Heart left ventricle (tissue), 13 donors: ENCODE measurements at regions not wholly inside any gene's neighbourhood (a gene's known extent, or its start where the extent isn't known, plus 50 kb on each side); places are given as distances from the start of the nearest gene placed in this dataset.

Experiments used
- CTCF ChIP-seq, 12 donors: fragments of 200-600 bp; sonication (generic) in 4 of 12; IDR thresholded peaks; one replicate each; pipeline versions ENCODE4 v1.5.0 to v1.8.0; 2018 to 2022; ENCODE audit warnings: antibody characterized with exemption in 12 of 12, mild to moderate bottlenecking in 5 of 12
- POLR2A ChIP-seq, 2 donors: fragments of 450-650 bp; IDR thresholded peaks; one replicate each; pipeline ENCODE4 v1.6.1; 2017; ENCODE audit warnings: antibody characterized with exemption in 2 of 2, mild to moderate bottlenecking in 2 of 2, moderate library complexity in 2 of 2
- donor health status: ischemic (EF 13 %, LVEDD 7.1; RV severe dilation, severe dysfunction).
- donor health status: DM: no; HTN: yes; CAD: no.
- donor health status: DM: no; HTN: no; CAD: no.
- donor health status: ischemic (EF 25% LVEDD 6.9; RV normal size, moderate dysfunction).
- donor health status: ischemic (EF 25% LVEDD 5.7; RV mildly dilated, moderate dysfunction).
- donor health status: ischemic (EF 35%, LVEDD 5.7; RV mildly dilated, moderate dysfunction).
- donor health status: nonischemic (EF 11% LVEDD 7.7; RV severe dilation, severe dysfunction).
- donor health status: DM: yes; HTN: yes; CAD: no.
- donor health status: PGD.
- donor health status: ischemic (EF 29% LVEDD 5.4; RV normal size, mild dysfunction).
- donor health status: nonischemic (EF 23%, LVEDD 6.1; RV moderate dilation, normal function).

- TF ChIP-seq POLR2A (IDR thresholded peaks at IDR 0.05) = no peak
- TF ChIP-seq CTCF (IDR thresholded peaks at IDR 0.05) = no peak
Observed at GRCh38 chr3:170765419-170766078, 104.4 kb downstream of the RPL22L1 start.
